MM.1S (cell line): ENCODE measurements at regions not wholly inside any gene's neighbourhood (a gene's known extent, or its start where the extent isn't known, plus 50 kb on each side); places are given as distances from the start of the nearest gene placed in this dataset.

ENCODE experiments used
- DNase-seq: peaks from one replicate; pipeline ENCODE4 v3.0.0-alpha.2; 2015
- H2AFZ ChIP-seq: fragments of 300-600 bp; sonication (generic); 2 replicates; pipeline ENCODE4 v1.6.0; 2016; ENCODE audit warnings: antibody characterized with exemption, low read length
- H3F3A ChIP-seq: fragments of 300-600 bp; sonication (generic); 2 replicates; pipeline ENCODE4 v1.6.1; 2016; ENCODE audit warnings: mild to moderate bottlenecking, antibody characterized with exemption, low read length, moderate library complexity, mixed read lengths; ENCODE audit not compliant: insufficient read depth
- H3K27ac ChIP-seq: fragments of 300-600 bp; sonication (generic); 2 replicates; pipeline ENCODE4 v1.5.1; 2016; ENCODE audit warnings: mild to moderate bottlenecking, low read length
- H3K27me3 ChIP-seq: fragments of 300-600 bp; sonication (generic); replicated peaks from 2 replicates; pipeline ENCODE4 v1.6.0; 2016; ENCODE audit warnings: low read length; ENCODE audit not compliant: insufficient read depth
- H3K36me3 ChIP-seq: fragments of 300-600 bp; sonication (generic); replicated peaks from 2 replicates; pipeline ENCODE4 v1.6.1; 2016; ENCODE audit warnings: mild to moderate bottlenecking, low read length, mixed read lengths; ENCODE audit not compliant: insufficient read depth
- H3K4me1 ChIP-seq: fragments of 300-600 bp; sonication (generic); 2 replicates; pipeline ENCODE4 v1.6.1; 2016; ENCODE audit warnings: low read length, mixed read lengths
- H3K4me2 ChIP-seq: fragments of 300-600 bp; sonication (generic); 2 replicates; pipeline ENCODE4 v1.6.0; 2016; ENCODE audit warnings: low read depth, low read length
- H3K4me3 ChIP-seq: fragments of 300-600 bp; sonication (generic); 2 replicates; pipeline ENCODE4 v1.5.1; 2016; ENCODE audit warnings: low read length, mixed read lengths
- H3K79me2 ChIP-seq: fragments of 300-600 bp; sonication (generic); 2 replicates; pipeline ENCODE4 v1.6.1; 2016; ENCODE audit warnings: mixed run types, low read length, mixed read lengths
- H3K9ac ChIP-seq: fragments of 300-600 bp; sonication (generic); 2 replicates; pipeline ENCODE4 v1.6.1; 2016; ENCODE audit warnings: low read length, mixed read lengths
- H3K9me2 ChIP-seq: fragments of 300-600 bp; sonication (generic); replicated peaks from 2 replicates; pipeline ENCODE4 v1.6.1; 2016; ENCODE audit warnings: mild to moderate bottlenecking, low read length, mixed read lengths; ENCODE audit not compliant: insufficient read depth
- H3K9me3 ChIP-seq: fragments of 300-600 bp; sonication (generic); replicated peaks from 2 replicates; pipeline ENCODE4 v1.6.1; 2016; ENCODE audit warnings: mild to moderate bottlenecking, low read length, mixed read lengths; ENCODE audit not compliant: insufficient read depth
- H4K20me1 ChIP-seq: fragments of 300-600 bp; sonication (generic); 2 replicates; pipeline ENCODE4 v1.6.1; 2016; ENCODE audit warnings: mild to moderate bottlenecking, low read length, moderate library complexity, mixed read lengths; ENCODE audit not compliant: insufficient read depth
- CTCF ChIP-seq: fragments of 300-600 bp; sonication (generic); IDR thresholded peaks from 2 replicates; pipeline ENCODE4 v1.5.1; 2016; ENCODE audit warnings: antibody characterized with exemption, low read length, mixed read lengths
- EZH2 ChIP-seq: fragments of 300-600 bp; sonication (generic); optimal IDR thresholded peaks from 2 replicates; pipeline ENCODE3; 2017; ENCODE audit warnings: low read depth, mild to moderate bottlenecking, antibody characterized with exemption, low read length, mixed read lengths
- EZH2phosphoT487 ChIP-seq: fragments of 300-600 bp; sonication (generic); IDR thresholded peaks from 2 replicates; pipeline ENCODE4 v1.6.1; 2018; ENCODE audit warnings: antibody characterized with exemption, low read length

GRCh38 chr14:37894463-37894862 is 299.0 kb downstream of the TTC6 start:
- DNase-seq: no peak
- Histone ChIP-seq H4K20me1 (no peaks in the 10 kb centered on the region), H3K79me2 (no peaks in the 10 kb centered on the region), H3K4me2 (no peak overlapping the region), H3K27me3 (no peaks in the 10 kb centered on the region), H3K9me2 (no peaks in the 10 kb centered on the region), H3K27ac (no peak overlapping the region), H3K9ac (no peak overlapping the region), H3K4me1 (no peaks in the 10 kb centered on the region), H3K9me3 (no peaks in the 10 kb centered on the region), H3F3A (no peaks in the 10 kb centered on the region), H3K36me3 (no peaks in the 10 kb centered on the region), H2AFZ (no peak overlapping the region), H3K4me3 (no peak overlapping the region)
- TF ChIP-seq EZH2phosphoT487 (no peak), EZH2 (no peak), CTCF (no peak)

- Histone ChIP-seq H3K27me3 (no peaks in the 10 kb centered on the region), H3K4me3 (no peak overlapping the region), H3K4me1 (no peaks in the 10 kb centered on the region), H4K20me1 (no peaks in the 10 kb centered on the region), H3K9me3 (no peaks in the 10 kb centered on the region), H3K36me3 (no peaks in the 10 kb centered on the region), H3K4me2 (no peak overlapping the region), H3K79me2 (no peaks in the 10 kb centered on the region), H3K27ac (no peak overlapping the region), H3K9me2 (no peaks in the 10 kb centered on the region), H3K9ac (no peak overlapping the region), H2AFZ (no peak overlapping the region), H3F3A (no peaks in the 10 kb centered on the region)
- TF ChIP-seq EZH2 (no peak), EZH2phosphoT487 (no peak), CTCF (no peak)
- DNase-seq: no peak
These were observed 303.9 kb downstream of the TTC6 start for GRCh38 chr14:37899365-37899764.

- Histone ChIP-seq H3K4me1 (no peaks in the 10 kb centered on the region), H3K4me3 (no peak overlapping the region), H3K9me2 (no peaks in the 10 kb centered on the region), H3K27ac (no peak overlapping the region), H3K9ac (no peak overlapping the region), H3K79me2 (no peaks in the 10 kb centered on the region), H2AFZ (no peak overlapping the region), H3K4me2 (no peak overlapping the region), H3K27me3 (no peaks in the 10 kb centered on the region), H3K36me3 (no peaks in the 10 kb centered on the region), H3K9me3 (no peaks in the 10 kb centered on the region), H4K20me1 (no peaks in the 10 kb centered on the region), H3F3A (no peaks in the 10 kb centered on the region)
- DNase-seq: no peak
- TF ChIP-seq EZH2: no peak
- TF ChIP-seq CTCF: no peak
- no peak for TF ChIP-seq EZH2phosphoT487
These were observed 305.1 kb downstream of the TTC6 start for GRCh38 chr14:37900561-37900960.
